Chondrocyte (in vitro differentiated cells): ENCODE measurements at regions not wholly inside any gene's neighbourhood (a gene's known extent, or its start where the extent isn't known, plus 50 kb on each side); places are given as distances from the start of the nearest gene placed in this dataset.
"Not testable (repeated sequence)": the region's sequence is repeated elsewhere in the genome, so short reads cannot be mapped to it uniquely, and the experiment has no call there.

Experiments used
- DNase-seq: peaks from one replicate; pipeline ENCODE4 v3.0.0; 2021; ENCODE audit warnings: mixed read lengths, low spot score
- H3K27ac Mint-ChIP-seq: one replicate; pipeline ENCODE4 v1.8.0; 2021; ENCODE audit warnings: mild to moderate bottlenecking, moderate library complexity, mixed read lengths; ENCODE audit not compliant: unreplicated experiment
- H3K27me3 Mint-ChIP-seq: 2 replicates; pipeline ENCODE4 v1.8.0; 2021; ENCODE audit warnings: low read depth, mixed read lengths
- H3K36me3 Mint-ChIP-seq: 2 replicates; pipeline ENCODE4 v1.8.0; 2021; ENCODE audit warnings: low read depth, mixed read lengths
- H3K4me1 Mint-ChIP-seq: 2 replicates; pipeline ENCODE4 v1.8.0; 2021; ENCODE audit warnings: low read depth, mild to moderate bottlenecking, mixed read lengths
- H3K4me3 Mint-ChIP-seq: one replicate; pipeline ENCODE4 v1.8.0; 2021; ENCODE audit warnings: mild to moderate bottlenecking, moderate library complexity, mixed read lengths; ENCODE audit not compliant: unreplicated experiment
- H3K9me3 Mint-ChIP-seq: 2 replicates; pipeline ENCODE4 v1.8.0; 2021; ENCODE audit warnings: low read depth, mixed read lengths
- CTCF ChIP-seq: fragments of 200-600 bp; sonication (generic); IDR thresholded peaks from 2 replicates; pipeline ENCODE4 v1.5.0; 2021; ENCODE audit warnings: antibody characterized with exemption, mild to moderate bottlenecking, moderate library complexity

- Mint-ChIP-seq H3K27ac (no peak overlapping the region), H3K27me3 (peaks cover 6% of the 10 kb centered on the region), H3K36me3 (no peaks in the 10 kb centered on the region), H3K4me1 (peaks cover 5% of the 10 kb centered on the region), H3K9me3 (peaks cover 2% of the 10 kb centered on the region), H3K4me3 (no peak overlapping the region)
- DNase-seq, result no peak
- no peak for TF ChIP-seq CTCF
These were observed 356.2 kb upstream of the CHST9 start for GRCh38 chr18:27541293-27541692.

DNA sequence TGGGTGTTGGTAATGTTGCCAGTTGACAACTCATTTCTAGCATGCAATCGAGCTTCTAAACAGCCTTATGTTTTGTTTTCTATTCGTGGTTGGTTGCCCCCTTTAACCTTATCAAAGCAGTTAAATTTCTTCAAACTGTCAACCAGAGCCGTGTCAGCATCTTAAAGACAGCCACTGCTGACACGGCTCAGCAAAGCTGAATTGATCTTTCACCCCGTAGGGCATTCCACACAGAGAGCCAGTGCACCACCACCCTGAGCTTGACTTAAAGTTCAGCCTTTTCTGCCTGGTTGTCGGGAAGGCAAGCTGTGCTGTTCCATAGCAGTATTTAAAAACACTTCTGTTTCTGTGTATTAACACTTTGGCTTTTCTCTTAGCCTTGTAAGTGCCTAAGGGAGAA lies 355.0 kb upstream of the CHST9 start:
- TF ChIP-seq CTCF, result no peak
- Mint-ChIP-seq H3K27me3 (peaks cover 6% of the 10 kb centered on the region), H3K27ac (no peak overlapping the region), H3K4me3 (no peak overlapping the region), H3K9me3 (no peaks in the 10 kb centered on the region), H3K4me1 (peaks cover 5% of the 10 kb centered on the region), H3K36me3 (no peaks in the 10 kb centered on the region)
- no peak for DNase-seq

- H3K4me3 Mint-ChIP-seq, result no peak overlapping the region
- TF ChIP-seq CTCF, result no peak
These were observed 343.9 kb upstream of the CHST9 start for GRCh38 chr18:27528925-27529521.

GRCh38 chr18:27527856-27528255 lies 342.7 kb upstream of the CHST9 start:
- Mint-ChIP-seq H3K9me3 (peaks cover 4% of the 10 kb centered on the region), H3K27me3 (no peaks in the 10 kb centered on the region), H3K4me3 (no peak overlapping the region), H3K36me3 (peaks cover 3% of the 10 kb centered on the region), H3K4me1 (no peaks in the 10 kb centered on the region), H3K27ac (no peak overlapping the region)
- DNase-seq, result no peak
- TF ChIP-seq CTCF, result no peak

More at GRCh38 chr18:27528925-27529521, 343.9 kb upstream of the CHST9 start:
- no peaks in the 10 kb centered on the region for H3K27me3 Mint-ChIP-seq
- H3K4me1 Mint-ChIP-seq, result no peaks in the 10 kb centered on the region
- DNase-seq, result no peak
- peaks cover 3% of the 10 kb centered on the region for H3K36me3 Mint-ChIP-seq
- peaks cover 4% of the 10 kb centered on the region for H3K9me3 Mint-ChIP-seq
- H3K27ac Mint-ChIP-seq, result no peak overlapping the region

- Mint-ChIP-seq H3K9me3 (no peaks in the 10 kb centered on the region), H3K27ac (no peak overlapping the region), H3K36me3 (no peaks in the 10 kb centered on the region), H3K4me1 (no peaks in the 10 kb centered on the region), H3K27me3 (no peaks in the 10 kb centered on the region), H3K4me3 (no peak overlapping the region)
- no peak for DNase-seq
- TF ChIP-seq CTCF, result no peak
These were observed 335.3 kb upstream of the CHST9 start for GRCh38 chr18:27520401-27520800.

GRCh38 chr18:27510036-27510633 lies 325.0 kb upstream of the CHST9 start:
- peaks cover 20% of the 10 kb centered on the region for H3K9me3 Mint-ChIP-seq
- not testable (repeated sequence) for H3K36me3 Mint-ChIP-seq, DNase-seq, H3K27ac Mint-ChIP-seq, H3K4me3 Mint-ChIP-seq, H3K4me1 Mint-ChIP-seq, H3K27me3 Mint-ChIP-seq
